GM19372 (cell line): ENCODE measurements at regions not wholly inside any gene's neighbourhood (a gene's known extent, or its start where the extent isn't known, plus 50 kb on each side); places are given as distances from the start of the nearest gene placed in this dataset.

ENCODE experiments used
- ATAC-seq: cut with Tn5 transposase; IDR thresholded peaks from one replicate; pipeline ENCODE4 v1.9.1; 2021; ENCODE audit warnings: mild to moderate bottlenecking, low read depth, moderate library complexity; ENCODE audit not compliant: unreplicated experiment

DNA sequence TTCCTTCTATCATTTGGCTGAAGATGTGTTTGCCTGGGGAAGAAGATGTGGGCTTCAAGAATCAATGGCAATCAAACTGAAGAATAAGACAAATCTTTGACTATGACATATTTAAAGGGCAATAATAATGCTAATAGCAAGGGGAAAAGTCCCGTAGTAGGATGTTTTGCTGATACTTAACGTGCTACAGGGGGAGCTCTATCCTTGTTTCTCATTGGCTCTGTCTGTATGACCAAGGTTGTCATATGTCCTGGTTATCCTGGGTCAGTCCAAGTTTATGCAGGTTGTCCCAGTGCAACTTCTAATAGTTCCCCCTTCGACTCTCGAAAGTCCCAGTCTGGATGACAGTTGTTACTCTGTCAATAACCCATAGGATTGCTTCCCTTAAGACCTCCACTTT is 321.3 kb downstream of the DHX35 start:
- ATAC-seq = no peak

DNA sequence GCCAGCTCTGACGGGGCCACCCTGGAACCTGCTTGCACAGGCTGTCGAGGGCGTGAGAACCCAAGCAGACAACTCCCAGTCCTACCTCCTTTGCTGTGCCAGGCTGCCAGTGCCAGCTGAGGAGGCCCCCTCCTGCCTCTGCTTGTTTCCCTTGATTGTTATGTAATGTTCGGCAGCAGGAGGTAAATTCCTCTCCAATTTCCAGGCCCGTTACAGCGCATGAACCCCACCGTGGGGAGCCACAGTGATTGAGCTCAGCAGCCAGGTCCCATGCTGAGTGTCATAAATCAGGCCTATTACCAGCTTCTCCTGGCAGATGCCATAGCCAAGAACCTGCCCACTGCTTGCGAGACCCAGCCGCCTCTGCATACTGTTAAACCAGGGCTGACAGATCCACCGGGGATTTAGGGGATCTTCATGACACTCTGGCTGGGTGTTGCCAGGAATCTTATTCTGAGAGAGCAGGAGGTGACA is 320.5 kb downstream of the DHX35 start:
- no peak for ATAC-seq

- ATAC-seq = no peak
These were observed 318.7 kb downstream of the DHX35 start for GRCh38 chr20:39280875-39281274.

DNA sequence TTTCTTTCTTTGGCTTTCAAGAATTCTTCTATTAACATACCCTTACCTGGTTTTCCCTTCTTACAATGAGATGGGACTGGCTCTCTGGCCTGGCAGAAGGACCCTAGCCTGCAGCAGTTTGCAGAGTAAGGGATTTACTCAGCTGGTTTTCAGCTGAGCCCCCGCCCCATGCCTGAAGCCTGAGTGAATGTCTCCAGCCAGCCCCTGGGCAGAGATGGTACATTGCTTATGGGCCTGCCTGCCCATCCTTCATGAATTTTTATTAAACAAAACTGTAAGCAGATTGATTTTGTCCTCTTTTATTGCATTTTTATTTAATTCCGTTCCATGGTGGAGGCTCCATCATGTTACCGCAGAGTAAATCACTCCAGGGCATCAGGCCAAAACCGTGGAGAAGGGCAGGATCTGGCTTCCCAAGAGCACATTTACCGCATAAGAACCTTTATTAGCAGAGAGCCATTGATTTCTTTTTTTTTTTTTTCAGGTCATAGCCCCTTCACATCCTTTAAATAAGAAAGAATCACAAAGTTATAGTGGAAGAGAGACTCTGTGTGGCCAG is 316.2 kb downstream of the DHX35 start:
- ATAC-seq = no peak

DNA sequence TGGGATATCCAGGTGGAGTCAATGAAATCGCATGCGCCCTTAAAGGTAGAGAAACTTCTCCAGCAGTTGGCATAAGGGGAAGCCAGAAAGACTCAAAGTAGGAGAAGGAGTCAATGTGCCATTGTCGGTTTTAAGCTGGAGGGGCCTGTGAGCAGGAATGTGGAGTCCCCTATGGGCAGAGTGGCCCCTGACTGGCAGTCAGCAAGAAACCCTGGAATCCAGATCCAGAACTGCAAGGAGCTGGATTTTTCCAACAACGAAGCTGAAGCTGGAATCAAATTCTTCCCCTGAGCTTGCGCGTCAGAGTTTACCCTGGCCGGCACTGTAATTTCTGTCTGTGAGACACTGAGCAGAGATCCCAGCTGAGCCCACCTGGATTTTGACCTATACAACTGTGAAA is 315.0 kb downstream of the DHX35 start:
- ATAC-seq = no peak

- no peak for ATAC-seq
These were observed 308.9 kb downstream of the DHX35 start for GRCh38 chr20:39270837-39271604.

DNA sequence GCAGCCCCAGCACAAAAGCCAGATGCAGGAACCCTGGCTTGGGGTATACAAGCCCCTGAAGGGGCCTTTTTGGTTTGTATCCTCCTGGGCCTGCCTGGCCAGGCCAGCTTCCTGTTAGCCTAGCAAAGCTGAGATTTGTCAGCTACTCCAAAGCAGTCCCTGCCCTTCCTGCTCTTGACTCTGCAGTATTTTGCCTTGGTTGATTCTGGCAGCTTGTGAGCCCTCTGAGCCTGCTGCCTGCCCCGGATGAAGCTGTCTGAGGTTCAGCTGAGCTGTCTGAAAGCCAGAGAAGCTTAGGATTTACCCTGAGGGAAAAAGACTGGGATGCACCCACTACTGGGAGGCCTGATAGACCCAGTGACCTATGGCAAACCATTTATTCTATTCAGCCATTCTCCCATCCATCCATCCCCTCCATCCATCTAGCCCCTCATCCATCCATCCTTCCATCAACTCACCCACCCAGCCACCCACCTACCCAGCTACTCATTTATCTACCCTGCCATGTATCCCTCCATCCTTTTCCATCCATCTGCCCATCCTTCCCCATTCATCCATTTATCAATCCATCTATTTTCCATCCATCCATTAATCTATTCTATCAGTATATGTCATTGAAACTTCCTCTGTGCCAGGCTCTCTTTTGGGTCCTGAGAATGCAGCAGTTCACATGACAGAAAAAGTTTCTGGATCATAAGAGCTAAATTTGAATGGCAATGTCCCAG is 307.5 kb downstream of the DHX35 start:
- no peak for ATAC-seq

- ATAC-seq = peak; percentile 84
These were observed 306.9 kb downstream of the DHX35 start for GRCh38 chr20:39268981-39269461.

DNA sequence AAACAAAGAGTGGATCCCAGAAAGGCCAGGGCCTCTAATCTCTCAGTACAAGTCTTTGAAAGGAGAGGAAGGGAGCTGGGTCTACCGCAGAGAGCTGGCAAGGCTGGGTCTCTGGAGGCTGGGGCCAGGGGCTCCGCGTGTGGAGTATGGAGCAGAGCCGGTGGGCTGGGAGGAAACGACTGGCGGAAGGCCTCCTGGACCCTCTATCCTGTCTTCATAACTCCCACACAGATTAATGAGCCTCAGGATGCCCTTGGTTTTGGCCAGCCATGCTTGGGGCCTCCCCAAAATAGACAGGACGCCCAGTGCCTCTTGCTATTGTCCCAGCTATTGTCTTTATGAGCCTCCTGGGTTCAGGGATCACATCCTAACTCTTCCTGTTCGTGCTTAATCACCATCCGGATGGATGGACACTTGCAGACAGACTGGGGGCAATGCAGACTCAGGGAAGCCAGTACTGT is 306.4 kb downstream of the DHX35 start:
- no peak for ATAC-seq

- no peak for ATAC-seq
These were observed 304.8 kb downstream of the DHX35 start for GRCh38 chr20:39266989-39267388.

DNA sequence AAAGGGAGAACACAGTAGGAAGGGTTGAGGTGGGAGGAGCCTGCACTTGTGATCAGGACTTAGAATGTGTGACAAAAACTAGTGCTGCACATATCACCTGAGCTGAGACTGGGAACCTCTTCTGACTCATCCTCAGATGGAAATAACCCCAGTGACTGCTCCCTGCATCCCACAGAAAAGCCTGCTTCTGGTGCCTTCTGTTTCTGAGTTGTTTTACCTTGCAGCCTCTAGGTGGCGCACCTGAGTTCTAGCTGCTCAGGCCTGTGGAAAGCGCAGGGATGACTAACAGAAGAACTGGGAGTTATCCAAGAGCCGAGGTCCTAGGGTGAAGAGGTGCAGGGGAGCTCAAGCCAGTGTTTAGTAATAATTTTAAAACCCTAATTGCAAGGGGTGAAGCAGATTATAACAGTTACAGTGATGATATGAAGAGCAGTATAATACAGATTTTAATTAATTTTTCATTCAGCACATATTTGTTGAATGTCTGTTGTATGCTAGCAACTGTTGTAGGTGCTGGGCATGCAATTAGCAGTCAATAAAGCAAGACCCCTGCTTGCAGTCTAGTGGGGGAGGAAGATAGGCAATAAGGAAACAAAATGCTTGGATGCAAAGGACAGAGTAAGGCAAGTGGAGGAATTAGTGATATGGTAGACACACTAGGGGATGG is 302.5 kb downstream of the DHX35 start:
- no peak for ATAC-seq

DNA sequence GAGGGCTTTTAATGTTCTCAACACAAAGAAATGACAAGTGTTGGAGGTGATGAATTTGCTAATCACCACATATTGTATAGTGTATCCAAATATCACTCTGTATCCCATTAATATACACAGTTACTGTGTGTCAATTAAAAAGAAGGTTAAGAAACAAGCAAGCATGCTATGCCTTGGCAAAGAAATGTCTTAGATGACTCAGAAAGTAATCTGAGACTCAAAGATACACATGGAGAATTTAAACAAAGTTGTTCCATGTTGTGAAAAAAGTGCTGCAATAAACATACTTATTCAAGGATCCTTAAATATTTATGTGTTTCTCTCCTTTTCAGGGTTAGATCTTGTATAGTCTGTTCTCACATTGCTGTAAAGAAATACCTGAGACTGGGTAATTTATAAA is 300.9 kb downstream of the DHX35 start:
- ATAC-seq = no peak

GRCh38 chr20:39259808-39260207 is 297.7 kb downstream of the DHX35 start:
- ATAC-seq = no peak

DNA sequence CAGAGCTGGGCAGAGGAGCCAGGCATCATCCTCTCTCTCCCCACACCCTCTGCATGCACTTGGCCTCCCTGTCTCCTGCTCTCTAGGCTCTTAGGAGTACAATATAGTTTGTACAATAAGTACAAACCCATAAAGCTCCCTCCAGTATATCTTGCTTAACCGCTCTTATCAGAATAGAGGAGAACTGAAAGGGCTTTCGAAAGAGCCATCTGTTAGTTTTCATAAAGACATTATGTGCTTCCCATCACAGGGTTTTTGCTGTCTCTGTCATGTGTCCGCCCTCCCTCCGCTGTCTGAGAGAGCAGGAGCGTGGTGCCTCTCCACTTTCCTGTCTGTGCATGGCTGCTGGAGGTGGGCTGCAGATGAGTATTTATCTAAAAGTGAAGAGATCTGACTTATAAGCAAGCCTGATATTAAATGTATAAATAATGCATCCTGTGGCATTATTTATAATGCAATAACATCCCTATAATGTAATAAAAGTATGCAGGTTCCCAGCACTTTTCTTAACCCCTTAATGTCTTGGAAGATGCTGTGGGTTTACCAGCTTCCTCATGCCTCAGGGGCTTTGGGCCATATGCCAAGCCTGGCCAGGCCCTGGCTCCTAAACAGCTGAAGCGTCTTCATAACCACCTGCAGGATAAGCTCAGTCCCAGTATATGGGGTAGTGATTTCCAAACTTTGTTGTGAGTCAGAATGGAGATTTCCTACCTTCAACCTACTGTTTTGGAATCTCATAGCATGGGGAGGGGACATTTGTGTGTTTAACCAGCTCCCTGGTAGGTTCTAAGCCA is 297.1 kb downstream of the DHX35 start:
- ATAC-seq = no peak

GRCh38 chr20:39258253-39258652 is 296.1 kb downstream of the DHX35 start:
- ATAC-seq = no peak

- no peak for ATAC-seq
These were observed 291.1 kb downstream of the DHX35 start for GRCh38 chr20:39253051-39253755.

GRCh38 chr20:39252035-39252434 is 289.9 kb downstream of the DHX35 start:
- ATAC-seq = no peak

GRCh38 chr20:39249798-39250197 is 287.7 kb downstream of the DHX35 start:
- no peak for ATAC-seq

- no peak for ATAC-seq
These were observed 286.8 kb downstream of the DHX35 start for GRCh38 chr20:39248862-39249485.
